Suprapubic skin (tissue), 4 donors: ENCODE measurements at regions not wholly inside any gene's neighbourhood (a gene's known extent, or its start where the extent isn't known, plus 50 kb on each side); places are given as distances from the start of the nearest gene placed in this dataset.
"Not testable (repeated sequence)": the region's sequence is repeated elsewhere in the genome, so short reads cannot be mapped to it uniquely, and the experiment has no call there.

Source experiments
- DNase-seq, 2 donors: peaks; one replicate each; pipeline ENCODE4 v3.0.0-alpha.2; 2019; ENCODE audit warnings: low spot score in 2 of 2
- H3K27ac ChIP-seq: fragments of 200-600 bp; sonication (generic); one replicate; pipeline ENCODE4 v1.5.1; 2019
- H3K27me3 ChIP-seq: fragments of 200-600 bp; sonication (generic); one replicate; pipeline ENCODE4 v1.5.1; 2019
- H3K36me3 ChIP-seq: fragments of 200-600 bp; sonication (generic); one replicate; pipeline ENCODE4 v1.5.1; 2019
- H3K4me1 ChIP-seq: fragments of 200-600 bp; sonication (generic); one replicate; pipeline ENCODE4 v1.5.1; 2019
- H3K4me3 ChIP-seq: fragments of 200-600 bp; sonication (generic); one replicate; pipeline ENCODE4 v1.5.1; 2019; ENCODE audit warnings: mild to moderate bottlenecking
- H3K9me3 ChIP-seq: fragments of 200-600 bp; sonication (generic); one replicate; pipeline ENCODE4 v1.5.1; 2019
- CTCF ChIP-seq, 2 donors: fragments of 200-600 bp in 1 of 2; fragments of 450-650 bp in 1 of 2; sonication (generic) in 1 of 2; IDR thresholded peaks; one replicate each; pipeline ENCODE4 v1.5.1; 2016 to 2019; ENCODE audit warnings: antibody characterized with exemption in 2 of 2, mild to moderate bottlenecking in 1 of 2, moderate library complexity in 1 of 2
- EP300 ChIP-seq: sonication (generic); formaldehyde crosslinking; IDR thresholded peaks from one replicate; pipeline ENCODE4 v1.6.1; 2017; ENCODE audit warnings: antibody characterized with exemption
- POLR2A ChIP-seq, 2 donors: fragments of 450-650 bp; IDR thresholded peaks; one replicate each; pipeline ENCODE4 v1.6.1; 2017; ENCODE audit warnings: antibody characterized with exemption in 2 of 2, mild to moderate bottlenecking in 2 of 2, moderate library complexity in 2 of 2
- POLR2AphosphoS5 ChIP-seq, 3 donors: sonication (generic); formaldehyde crosslinking; IDR thresholded peaks; one replicate each; pipeline ENCODE4 v1.6.1; 2017; ENCODE audit warnings: antibody characterized with exemption in 3 of 3
- WGBS: methylation state at CpG from one replicate; pipeline ENCODE4 v1.1.5; 2018; 5-methylcytosine and 5-hydroxymethylcytosine counted together

DNA sequence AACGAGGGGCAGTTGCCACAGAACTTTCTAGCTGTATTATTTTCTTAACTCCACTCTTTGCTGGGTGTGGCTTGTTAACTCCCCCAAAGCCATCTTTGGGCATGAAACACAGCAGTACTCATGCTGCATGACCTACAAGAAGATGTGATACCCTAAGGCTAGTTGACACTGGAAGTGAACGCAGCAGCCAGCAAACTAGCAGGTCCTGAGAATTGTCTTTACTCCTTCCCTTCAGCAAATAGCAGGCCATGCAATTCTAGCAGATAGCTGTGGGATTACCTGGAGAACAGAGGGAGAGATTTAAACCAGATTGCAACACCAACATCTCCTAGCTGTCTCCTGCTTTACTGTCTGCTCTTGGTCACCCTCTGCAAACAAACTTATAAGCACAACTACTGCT lies 688.0 kb upstream of the ZWINT start:
- Histone ChIP-seq H3K27me3 (no peaks in the 10 kb centered on the region), H3K4me1 (no peaks in the 10 kb centered on the region), H3K9me3 (no peaks in the 10 kb centered on the region), H3K36me3 (no peaks in the 10 kb centered on the region), H3K4me3 (no peak overlapping the region), H3K27ac (no peak overlapping the region)
- TF ChIP-seq POLR2A (IDR thresholded peaks at IDR 0.05): no peak
- TF ChIP-seq CTCF (IDR thresholded peaks at IDR 0.05): no peak
- TF ChIP-seq POLR2AphosphoS5 (IDR thresholded peaks at IDR 0.05): no peak
- no peak for TF ChIP-seq EP300
- 42% methylated on average over 2 of the region's 2 CpGs for WGBS
- DNase-seq: no peak

DNA sequence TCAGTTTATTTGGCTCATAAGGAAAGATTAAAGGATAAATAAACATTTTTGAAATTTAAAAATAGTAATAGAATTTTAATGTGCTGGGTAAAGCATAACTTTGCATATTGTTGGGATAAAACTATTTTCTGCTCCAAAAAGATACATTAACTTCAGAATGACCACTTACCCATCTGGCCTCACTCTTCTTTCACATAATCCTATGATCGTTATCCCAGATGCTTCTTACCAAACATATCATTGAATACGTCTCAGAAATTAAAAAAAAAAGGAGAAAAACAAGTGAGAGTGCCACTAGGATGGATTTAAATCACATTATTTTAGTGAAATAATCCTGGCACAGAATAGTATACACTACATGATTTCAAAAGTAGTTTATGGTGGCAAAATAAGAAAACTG lies 677.5 kb upstream of the ZWINT start:
- H3K27ac ChIP-seq: no peak overlapping the region
- no peak for TF ChIP-seq CTCF (IDR thresholded peaks at IDR 0.05)
- no peak for TF ChIP-seq EP300
- no peak for TF ChIP-seq POLR2A (IDR thresholded peaks at IDR 0.05)
- TF ChIP-seq POLR2AphosphoS5 (IDR thresholded peaks at IDR 0.05): no peak
- WGBS: 87% methylated on average over 2 of the region's 2 CpGs
- H3K4me3 ChIP-seq: no peak overlapping the region
- DNase-seq: no peak
- no peaks in the 10 kb centered on the region for H3K9me3 ChIP-seq
- H3K4me1 ChIP-seq: no peaks in the 10 kb centered on the region
- H3K27me3 ChIP-seq: no peaks in the 10 kb centered on the region
- no peaks in the 10 kb centered on the region for H3K36me3 ChIP-seq

- WGBS: 89% methylated on average over 2 of the region's 2 CpGs
- H3K4me1 ChIP-seq: no peaks in the 10 kb centered on the region
- no peaks in the 10 kb centered on the region for H3K36me3 ChIP-seq
- no peaks in the 10 kb centered on the region for H3K27me3 ChIP-seq
- no peak overlapping the region for H3K27ac ChIP-seq
- H3K4me3 ChIP-seq: no peak overlapping the region
- H3K9me3 ChIP-seq: peaks cover 17% of the 10 kb centered on the region
- TF ChIP-seq POLR2A (IDR thresholded peaks at IDR 0.05) (no peak), CTCF (IDR thresholded peaks at IDR 0.05) (no peak), POLR2AphosphoS5 (IDR thresholded peaks at IDR 0.05) (no peak), EP300 (no peak)
- DNase-seq: no peak
These were observed 674.3 kb upstream of the ZWINT start for GRCh38 chr10:57035310-57035709.

GRCh38 chr10:57032301-57032700 lies 671.2 kb upstream of the ZWINT start:
- DNase-seq, H3K4me3 ChIP-seq, H3K36me3 ChIP-seq, H3K4me1 ChIP-seq, H3K27me3 ChIP-seq, H3K27ac ChIP-seq: not testable (repeated sequence)
- H3K9me3 ChIP-seq: peaks cover 17% of the 10 kb centered on the region
- 76% methylated on average over 4 of the region's 5 CpGs for WGBS

GRCh38 chr10:57031346-57031745 lies 670.3 kb upstream of the ZWINT start:
- Histone ChIP-seq H3K4me3 (no peak overlapping the region), H3K9me3 (peaks cover 17% of the 10 kb centered on the region), H3K27ac (no peak overlapping the region), H3K36me3 (no peaks in the 10 kb centered on the region), H3K4me1 (no peaks in the 10 kb centered on the region), H3K27me3 (no peaks in the 10 kb centered on the region)
- no peak for TF ChIP-seq CTCF (IDR thresholded peaks at IDR 0.05)
- TF ChIP-seq POLR2AphosphoS5 (IDR thresholded peaks at IDR 0.05): no peak
- no peak for DNase-seq
- WGBS: 94% methylated on average over 4 of the region's 4 CpGs

DNA sequence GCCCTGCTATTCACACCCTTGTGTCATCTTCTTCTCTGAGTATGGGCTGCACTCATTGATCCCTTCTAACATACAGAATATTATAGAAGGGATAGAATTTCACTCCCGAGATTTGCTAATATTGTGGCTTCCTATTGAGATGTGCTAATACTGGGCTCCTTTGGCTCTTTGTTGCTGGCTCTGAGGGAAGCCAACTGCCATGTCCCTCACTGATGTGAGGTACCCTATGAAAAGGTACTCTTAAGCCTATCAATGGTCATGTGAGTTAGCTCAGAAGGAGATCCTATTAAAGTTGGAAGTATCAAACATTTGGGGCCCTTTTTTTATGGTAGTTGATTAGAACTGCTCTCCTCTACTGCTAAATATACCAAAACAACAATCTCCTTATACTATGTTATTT lies 665.2 kb upstream of the ZWINT start:
- no peak overlapping the region for H3K27ac ChIP-seq
- no peak overlapping the region for H3K4me3 ChIP-seq
- no peaks in the 10 kb centered on the region for H3K4me1 ChIP-seq
- no peak for DNase-seq
- H3K27me3 ChIP-seq: no peaks in the 10 kb centered on the region
- H3K36me3 ChIP-seq: no peaks in the 10 kb centered on the region
- 89% methylated on average over 1 of the region's 1 CpG for WGBS
- H3K9me3 ChIP-seq: peaks cover 10% of the 10 kb centered on the region
- TF ChIP-seq POLR2A (IDR thresholded peaks at IDR 0.05) (no peak), CTCF (IDR thresholded peaks at IDR 0.05) (no peak), POLR2AphosphoS5 (IDR thresholded peaks at IDR 0.05) (no peak), EP300 (no peak)
